ENCODE measurements at regions not wholly inside any gene's neighbourhood (a gene's known extent, or its start where the extent isn't known, plus 50 kb on each side); places are given as distances from the start of the nearest gene placed in this dataset.

DNA sequence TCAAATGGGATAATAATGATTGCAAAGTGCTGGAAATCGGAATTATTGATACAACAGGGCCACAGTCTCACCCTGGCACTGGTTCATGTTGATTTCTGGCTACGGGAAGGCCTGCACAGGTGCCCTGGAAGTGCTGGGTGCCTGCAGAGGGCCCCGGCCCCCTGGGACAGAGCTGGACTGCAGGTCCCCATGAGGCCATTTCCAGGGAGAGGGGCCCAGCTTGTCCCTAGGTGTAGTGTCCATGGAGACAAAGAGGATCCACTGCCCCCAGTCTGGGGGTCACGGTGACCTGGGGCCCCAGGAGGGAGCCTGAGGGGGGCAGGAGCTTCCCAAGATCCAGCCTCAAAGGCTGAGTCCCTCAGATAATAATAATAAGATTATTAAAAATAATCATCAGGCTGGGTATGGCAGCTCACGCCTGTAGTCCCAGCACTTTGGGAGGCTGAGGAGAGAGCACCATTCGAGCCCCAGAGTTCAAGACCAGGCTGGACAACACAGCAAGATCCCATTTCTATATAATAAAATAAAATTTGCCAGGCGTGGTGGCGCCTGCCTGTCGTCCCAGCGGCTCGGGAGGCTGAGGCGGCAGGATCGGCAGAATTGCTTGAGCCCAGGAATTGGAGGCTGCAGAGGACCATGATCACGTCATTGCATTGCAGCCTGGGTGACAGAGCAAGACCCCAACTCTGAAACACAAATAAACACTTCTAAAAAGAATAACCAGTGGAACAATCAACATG lies 98.1 kb downstream of the MICALL2 start:
- TF ChIP-seq MXI1 (IDR thresholded peaks at IDR 0.05; ENCODE audit: low read depth, low read length): no peak
- TF ChIP-seq CTCF (IDR thresholded peaks at IDR 0.05): no peak
- no peak for TF ChIP-seq JUND (IDR thresholded peaks at IDR 0.05)
- TF ChIP-seq RFX5 (IDR thresholded peaks at IDR 0.05; ENCODE audit: low read length): no peak
- TF ChIP-seq SMC3 (IDR thresholded peaks at IDR 0.05; ENCODE audit: low read depth, low read length): no peak
- no peak for TF ChIP-seq REST (IDR thresholded peaks at IDR 0.05; ENCODE audit: low read depth, low read length)
- TF ChIP-seq TEAD4 (IDR thresholded peaks at IDR 0.05; ENCODE audit: borderline replicate concordance, insufficient read depth): no peak
- no peak for TF ChIP-seq POLR2AphosphoS5 (IDR thresholded peaks at IDR 0.05; ENCODE audit: low read depth, low read length)
- no peak for TF ChIP-seq NFIC (IDR thresholded peaks at IDR 0.05; ENCODE audit: borderline replicate concordance)
- TF ChIP-seq FOXM1 (IDR thresholded peaks at IDR 0.05; ENCODE audit: low read depth): no peak
